Activated naive CD8-positive, alpha-beta T cell (primary cell): ENCODE measurements at regions not wholly inside any gene's neighbourhood (a gene's known extent, or its start where the extent isn't known, plus 50 kb on each side); places are given as distances from the start of the nearest gene placed in this dataset.
"Not testable (repeated sequence)": the region's sequence is repeated elsewhere in the genome, so short reads cannot be mapped to it uniquely, and the experiment has no call there.

Experiments
- H3K27ac Mint-ChIP-seq: one replicate; pipeline ENCODE4 v1.8.0; 2021; ENCODE audit warnings: mixed read lengths
- H3K27me3 Mint-ChIP-seq: one replicate; pipeline ENCODE4 v1.8.0; 2021; ENCODE audit warnings: mixed read lengths
- H3K36me3 Mint-ChIP-seq: one replicate; pipeline ENCODE4 v1.8.0; 2021; ENCODE audit warnings: mixed read lengths
- H3K4me1 Mint-ChIP-seq: one replicate; pipeline ENCODE4 v1.8.0; 2021; ENCODE audit warnings: low read depth, mixed read lengths
- H3K4me3 Mint-ChIP-seq: one replicate; pipeline ENCODE4 v1.8.0; 2021; ENCODE audit warnings: mild to moderate bottlenecking, mixed read lengths
- H3K9me3 Mint-ChIP-seq: one replicate; pipeline ENCODE4 v1.8.0; 2021; ENCODE audit warnings: low read depth, mixed read lengths

GRCh38 chr13:80550971-80551441 lies 210.1 kb upstream of the SPRY2 start:
- H3K36me3 Mint-ChIP-seq = no peaks in the 10 kb centered on the region
- H3K4me3 Mint-ChIP-seq = no peak overlapping the region
- no peak overlapping the region for H3K27ac Mint-ChIP-seq
- H3K27me3 Mint-ChIP-seq = no peaks in the 10 kb centered on the region
- H3K4me1 Mint-ChIP-seq = no peaks in the 10 kb centered on the region
- H3K9me3 Mint-ChIP-seq = no peaks in the 10 kb centered on the region

DNA sequence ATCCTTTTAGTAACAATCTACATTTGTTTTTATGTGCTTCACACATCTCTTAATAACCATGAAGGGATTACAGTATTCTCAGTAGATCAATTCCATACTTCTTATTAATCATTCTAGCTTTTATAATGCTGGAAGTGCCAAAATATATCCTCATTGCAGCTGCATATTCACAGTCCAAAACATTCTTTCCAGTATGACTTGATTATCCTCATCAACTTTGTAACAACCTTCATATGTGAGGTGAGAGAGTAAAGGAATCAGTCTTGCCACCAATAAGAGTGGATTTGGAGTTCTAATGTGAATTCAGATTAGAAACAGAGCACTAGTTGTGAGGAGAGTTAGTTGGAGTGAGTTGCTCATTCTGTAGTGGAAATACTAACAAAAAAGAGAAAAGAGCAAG lies 208.0 kb upstream of the SPRY2 start:
- H3K27me3 Mint-ChIP-seq = no peaks in the 10 kb centered on the region
- no peaks in the 10 kb centered on the region for H3K4me1 Mint-ChIP-seq
- H3K4me3 Mint-ChIP-seq = no peak overlapping the region
- H3K9me3 Mint-ChIP-seq = no peaks in the 10 kb centered on the region
- H3K27ac Mint-ChIP-seq = no peak overlapping the region
- H3K36me3 Mint-ChIP-seq = no peaks in the 10 kb centered on the region

- Mint-ChIP-seq H3K36me3 (no peaks in the 10 kb centered on the region), H3K9me3 (no peaks in the 10 kb centered on the region), H3K4me1 (no peaks in the 10 kb centered on the region), H3K27me3 (no peaks in the 10 kb centered on the region), H3K4me3 (no peak overlapping the region), H3K27ac (no peak overlapping the region)
Measured at GRCh38 chr13:80547885-80548825, 207.2 kb upstream of the SPRY2 start.

DNA sequence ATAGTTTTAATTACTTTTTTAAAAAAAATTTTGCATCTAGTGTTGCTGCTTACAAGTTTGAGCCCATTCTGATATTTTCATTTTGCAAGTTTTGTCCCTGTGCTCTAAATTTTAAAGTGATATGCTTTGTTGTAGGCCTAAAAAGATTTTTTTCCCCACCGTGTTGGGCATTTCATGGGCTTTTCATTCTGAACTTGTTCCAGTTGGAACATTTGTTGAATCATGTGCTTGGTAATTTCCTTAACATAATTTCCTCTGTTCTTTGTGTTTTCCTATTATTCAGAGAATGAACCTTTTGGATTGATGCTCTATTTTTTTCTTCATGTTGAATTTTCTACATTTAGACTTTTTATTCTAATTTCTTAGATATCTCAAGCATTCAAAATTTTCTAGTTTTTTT lies 206.4 kb upstream of the SPRY2 start:
- no peak overlapping the region for H3K27ac Mint-ChIP-seq
- H3K4me1 Mint-ChIP-seq = no peaks in the 10 kb centered on the region
- no peaks in the 10 kb centered on the region for H3K27me3 Mint-ChIP-seq
- H3K36me3 Mint-ChIP-seq = no peaks in the 10 kb centered on the region
- H3K9me3 Mint-ChIP-seq = no peaks in the 10 kb centered on the region
- no peak overlapping the region for H3K4me3 Mint-ChIP-seq

DNA sequence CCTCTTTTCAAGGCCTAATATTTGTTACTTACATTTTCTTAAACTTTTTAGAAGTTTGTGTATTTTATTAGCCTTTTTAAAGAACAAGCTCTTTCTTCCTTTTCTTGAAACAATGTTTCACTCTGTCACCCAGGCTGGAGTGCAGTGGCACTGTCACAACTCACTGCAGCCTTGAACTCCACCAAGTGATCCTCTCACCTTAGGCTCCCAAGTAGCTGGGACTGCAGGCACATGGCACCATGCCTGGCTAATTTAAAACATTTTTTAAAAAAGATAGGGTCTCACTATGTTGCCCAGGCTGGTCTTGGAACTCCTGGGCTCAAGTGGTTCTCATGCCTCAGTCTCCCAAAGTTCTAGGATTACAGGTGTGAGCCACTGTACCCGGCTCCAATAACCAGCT lies 192.2 kb upstream of the SPRY2 start:
- Mint-ChIP-seq H3K4me1 (no peaks in the 10 kb centered on the region), H3K27me3 (no peaks in the 10 kb centered on the region), H3K4me3 (no peak overlapping the region), H3K27ac (no peak overlapping the region), H3K36me3 (no peaks in the 10 kb centered on the region), H3K9me3 (peaks cover 22% of the 10 kb centered on the region)

DNA sequence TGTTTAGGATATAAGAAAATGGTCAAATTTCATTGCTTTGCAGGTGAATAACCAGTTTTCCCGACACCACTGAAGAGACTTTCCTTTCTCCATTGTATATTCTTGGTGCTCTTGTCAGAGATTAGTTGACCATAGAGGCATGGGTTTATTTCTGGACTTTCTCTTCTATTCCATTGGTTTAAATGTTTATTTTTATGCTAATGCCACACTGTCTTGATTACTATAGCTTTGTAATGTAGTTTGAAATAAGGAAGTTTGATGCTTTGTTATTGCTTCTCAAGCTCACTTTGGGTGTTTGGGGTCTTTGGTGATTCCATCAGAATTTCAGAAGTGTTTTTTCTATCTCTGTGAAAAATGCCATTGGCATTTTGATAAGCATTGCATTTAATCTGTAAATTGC lies 190.0 kb upstream of the SPRY2 start:
- Mint-ChIP-seq H3K9me3 (peaks cover 14% of the 10 kb centered on the region), H3K36me3 (no peaks in the 10 kb centered on the region), H3K4me3 (no peak overlapping the region), H3K4me1 (no peaks in the 10 kb centered on the region), H3K27me3 (no peaks in the 10 kb centered on the region), H3K27ac (no peak overlapping the region)

DNA sequence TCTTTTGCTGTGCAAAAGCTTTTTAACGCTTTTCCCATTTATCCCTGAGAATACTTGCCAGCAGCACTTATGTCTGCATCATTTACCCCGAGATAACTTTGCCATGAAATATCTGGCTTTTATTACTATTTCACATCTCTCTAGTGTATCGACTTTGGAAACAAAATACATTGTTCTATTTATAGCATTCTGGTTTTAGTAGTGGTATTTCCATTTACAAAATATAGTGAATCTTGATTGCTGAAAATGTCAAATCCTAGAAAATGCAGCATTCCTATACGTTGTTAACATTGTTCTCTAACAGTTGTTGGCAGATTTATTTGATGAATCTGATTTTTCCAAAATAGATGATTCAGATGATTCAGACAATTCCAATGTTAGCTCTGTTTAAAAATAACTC lies 189.3 kb upstream of the SPRY2 start:
- no peaks in the 10 kb centered on the region for H3K4me1 Mint-ChIP-seq
- no peak overlapping the region for H3K27ac Mint-ChIP-seq
- H3K27me3 Mint-ChIP-seq = no peaks in the 10 kb centered on the region
- H3K4me3 Mint-ChIP-seq = no peak overlapping the region
- H3K9me3 Mint-ChIP-seq = peaks cover 12% of the 10 kb centered on the region
- H3K36me3 Mint-ChIP-seq = no peaks in the 10 kb centered on the region

DNA sequence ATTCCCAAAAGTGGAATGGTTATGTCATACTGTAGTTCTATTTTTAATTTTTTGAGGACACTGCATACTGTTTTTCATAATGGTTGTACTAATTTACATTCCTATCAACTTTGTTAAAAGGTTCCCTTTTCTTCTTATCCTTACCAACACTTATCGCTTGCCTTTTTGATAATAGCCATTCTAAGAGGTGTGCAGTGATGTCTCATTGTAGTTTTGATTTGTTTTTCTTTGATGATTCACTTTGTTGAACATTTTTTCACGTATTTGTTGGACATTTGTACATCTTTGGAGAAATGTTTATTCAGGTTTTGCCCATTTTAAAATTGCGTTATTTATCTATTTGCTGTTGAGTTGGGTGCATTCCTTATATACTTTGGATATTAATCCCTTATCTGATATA lies 188.8 kb upstream of the SPRY2 start:
- Mint-ChIP-seq H3K36me3 (no peaks in the 10 kb centered on the region), H3K9me3 (peaks cover 12% of the 10 kb centered on the region), H3K4me1 (no peaks in the 10 kb centered on the region), H3K27me3 (no peaks in the 10 kb centered on the region), H3K4me3 (no peak overlapping the region), H3K27ac (no peak overlapping the region)

GRCh38 chr13:80528733-80529132 lies 187.8 kb upstream of the SPRY2 start:
- Mint-ChIP-seq H3K9me3 (peaks cover 12% of the 10 kb centered on the region), H3K27ac (no peak overlapping the region), H3K36me3 (no peaks in the 10 kb centered on the region), H3K4me1 (no peaks in the 10 kb centered on the region), H3K4me3 (no peak overlapping the region), H3K27me3 (no peaks in the 10 kb centered on the region)

GRCh38 chr13:80527400-80527799 lies 186.5 kb upstream of the SPRY2 start:
- no peak overlapping the region for H3K4me3 Mint-ChIP-seq
- H3K27me3 Mint-ChIP-seq = no peaks in the 10 kb centered on the region
- H3K27ac Mint-ChIP-seq = no peak overlapping the region
- no peaks in the 10 kb centered on the region for H3K36me3 Mint-ChIP-seq
- H3K9me3 Mint-ChIP-seq = peaks cover 12% of the 10 kb centered on the region
- no peaks in the 10 kb centered on the region for H3K4me1 Mint-ChIP-seq

GRCh38 chr13:80524447-80525215 lies 183.7 kb upstream of the SPRY2 start:
- Mint-ChIP-seq H3K4me3 (no peak overlapping the region), H3K36me3 (no peaks in the 10 kb centered on the region), H3K27ac (no peak overlapping the region), H3K27me3 (no peaks in the 10 kb centered on the region), H3K4me1 (no peaks in the 10 kb centered on the region), H3K9me3 (no peaks in the 10 kb centered on the region)

- Mint-ChIP-seq H3K4me1 (no peaks in the 10 kb centered on the region), H3K9me3 (no peaks in the 10 kb centered on the region), H3K27me3 (no peaks in the 10 kb centered on the region), H3K4me3 (no peak overlapping the region), H3K36me3 (no peaks in the 10 kb centered on the region), H3K27ac (no peak overlapping the region)
Measured at GRCh38 chr13:80523134-80523533, 182.2 kb upstream of the SPRY2 start.

- not testable (repeated sequence) for H3K4me1 Mint-ChIP-seq, H3K9me3 Mint-ChIP-seq, H3K36me3 Mint-ChIP-seq, H3K27me3 Mint-ChIP-seq, H3K27ac Mint-ChIP-seq, H3K4me3 Mint-ChIP-seq
Measured at GRCh38 chr13:80522463-80522862, 181.5 kb upstream of the SPRY2 start.

- H3K4me3 Mint-ChIP-seq = no peak overlapping the region
Measured at GRCh38 chr13:80516818-80517348, 176.0 kb upstream of the SPRY2 start.

DNA sequence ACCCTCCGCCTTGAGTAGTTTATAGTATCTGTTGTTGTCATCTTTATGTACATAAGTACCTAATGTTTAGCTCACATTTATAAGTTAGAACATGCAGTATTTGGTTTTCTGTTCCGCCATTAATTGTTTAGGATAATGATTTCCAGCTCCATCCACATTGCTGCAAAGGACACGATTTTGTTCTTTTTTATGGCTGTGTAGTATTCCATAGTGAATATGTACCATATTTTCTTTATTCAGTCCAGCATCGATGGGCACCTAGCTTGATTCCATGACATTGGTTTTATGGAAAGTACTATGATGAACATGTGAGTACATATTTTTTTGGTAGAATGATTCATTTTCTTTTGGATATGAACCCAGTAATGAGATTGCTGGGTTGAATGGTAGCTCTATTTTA lies 174.4 kb upstream of the SPRY2 start:
- H3K9me3 Mint-ChIP-seq = peaks cover 10% of the 10 kb centered on the region
- H3K27me3 Mint-ChIP-seq = no peaks in the 10 kb centered on the region

More at GRCh38 chr13:80516818-80517348, 176.0 kb upstream of the SPRY2 start:
- H3K9me3 Mint-ChIP-seq = peaks cover 10% of the 10 kb centered on the region
- no peaks in the 10 kb centered on the region for H3K36me3 Mint-ChIP-seq
- H3K27me3 Mint-ChIP-seq = no peaks in the 10 kb centered on the region
- H3K27ac Mint-ChIP-seq = no peak overlapping the region
- no peaks in the 10 kb centered on the region for H3K4me1 Mint-ChIP-seq

More for the DNA sequence above, 174.4 kb upstream of the SPRY2 start:
- Mint-ChIP-seq H3K4me3 (no peak overlapping the region), H3K36me3 (no peaks in the 10 kb centered on the region), H3K27ac (no peak overlapping the region), H3K4me1 (no peaks in the 10 kb centered on the region)
